ENCODE measurements at regions not wholly inside any gene's neighbourhood (a gene's known extent, or its start where the extent isn't known, plus 50 kb on each side); places are given as distances from the start of the nearest gene placed in this dataset.

- in situ Hi-C loops (cut with MboI; ENCODE audit: low sequenced_read_pairs), result no loop called here
These were observed 73.8 kb upstream of the HAAO start for GRCh38 chr2:42865884-42866881.

GRCh38 chr2:42864641-42865280 lies 72.4 kb upstream of the HAAO start:
- in situ Hi-C loops (cut with MboI; ENCODE audit: low sequenced_read_pairs), result no loop called here

GRCh38 chr2:42864222-42864621 lies 71.8 kb upstream of the HAAO start:
- in situ Hi-C loops (cut with MboI; ENCODE audit: low sequenced_read_pairs), result no loop called here

- in situ Hi-C loops (cut with MboI; ENCODE audit: low sequenced_read_pairs), result no loop called here
These were observed 71.4 kb upstream of the HAAO start for GRCh38 chr2:42863751-42864150.

- in situ Hi-C loops (cut with MboI; ENCODE audit: low sequenced_read_pairs), result no loop called here
These were observed 70.9 kb upstream of the HAAO start for GRCh38 chr2:42863320-42863719.

- in situ Hi-C loops (cut with MboI; ENCODE audit: low sequenced_read_pairs), result no loop called here
These were observed 70.3 kb upstream of the HAAO start for GRCh38 chr2:42862669-42863185.

GRCh38 chr2:42861321-42861720 lies 68.9 kb upstream of the HAAO start:
- in situ Hi-C loops (cut with MboI; ENCODE audit: low sequenced_read_pairs), result no loop called here

GRCh38 chr2:42860319-42861094 lies 68.1 kb upstream of the HAAO start:
- in situ Hi-C loops (cut with MboI; ENCODE audit: low sequenced_read_pairs), result no loop called here

- in situ Hi-C loops (cut with MboI; ENCODE audit: low sequenced_read_pairs), result no loop called here
These were observed 67.4 kb upstream of the HAAO start for GRCh38 chr2:42859791-42860190.

- in situ Hi-C loops (cut with MboI; ENCODE audit: low sequenced_read_pairs), result no loop called here
These were observed 66.7 kb upstream of the HAAO start for GRCh38 chr2:42859006-42859552.

- in situ Hi-C loops (cut with MboI; ENCODE audit: low sequenced_read_pairs), result no loop called here
These were observed 66.0 kb upstream of the HAAO start for GRCh38 chr2:42858140-42859005.

- in situ Hi-C loops (cut with MboI; ENCODE audit: low sequenced_read_pairs), result no loop called here
These were observed 64.7 kb upstream of the HAAO start for GRCh38 chr2:42856891-42857632.

GRCh38 chr2:42856106-42856860 lies 63.9 kb upstream of the HAAO start:
- in situ Hi-C loops (cut with MboI; ENCODE audit: low sequenced_read_pairs), result no loop called here

GRCh38 chr2:42855221-42855970 lies 63.0 kb upstream of the HAAO start:
- in situ Hi-C loops (cut with MboI; ENCODE audit: low sequenced_read_pairs), result no loop called here

GRCh38 chr2:42854207-42854818 lies 61.9 kb upstream of the HAAO start:
- in situ Hi-C loops (cut with MboI; ENCODE audit: low sequenced_read_pairs), result no loop called here

- in situ Hi-C loops (cut with MboI; ENCODE audit: low sequenced_read_pairs), result no loop called here
These were observed 61.3 kb upstream of the HAAO start for GRCh38 chr2:42853549-42854206.

GRCh38 chr2:42852798-42853197 lies 60.4 kb upstream of the HAAO start:
- in situ Hi-C loops (cut with MboI; ENCODE audit: low sequenced_read_pairs), result no loop called here
